ENCODE measurements at regions not wholly inside any gene's neighbourhood (a gene's known extent, or its start where the extent isn't known, plus 50 kb on each side); places are given as distances from the start of the nearest gene placed in this dataset.

GRCh38 chr10:71089162-71089561, 123.2 kb upstream of the UNC5B start:
- TF ChIP-seq TCF12 (IDR thresholded peaks at IDR 0.05; ENCODE audit: low read depth) (no peak), RAD21 (IDR thresholded peaks at IDR 0.05; ENCODE audit: low read depth) (no peak), USF1 (IDR thresholded peaks at IDR 0.05) (no peak), NFIC (IDR thresholded peaks at IDR 0.05) (no peak), EP300 (IDR thresholded peaks at IDR 0.05; ENCODE audit: borderline replicate concordance) (no peak), CREB1 (IDR thresholded peaks at IDR 0.05; ENCODE audit: low read depth) (no peak), YY1 (IDR thresholded peaks at IDR 0.05; ENCODE audit: low read depth) (no peak), TEAD4 (IDR thresholded peaks at IDR 0.05) (no peak)

GRCh38 chr10:71090330-71090729, 122.0 kb upstream of the UNC5B start:
- TF ChIP-seq RAD21 (IDR thresholded peaks at IDR 0.05; ENCODE audit: low read depth) (no peak), TCF12 (IDR thresholded peaks at IDR 0.05; ENCODE audit: low read depth) (no peak), ZBTB7A (IDR thresholded peaks at IDR 0.05; ENCODE audit: low read depth) (no peak), MAX (IDR thresholded peaks at IDR 0.05) (no peak), YY1 (IDR thresholded peaks at IDR 0.05; ENCODE audit: low read depth) (no peak), EP300 (IDR thresholded peaks at IDR 0.05; ENCODE audit: borderline replicate concordance) (no peak), FOXM1 (IDR thresholded peaks at IDR 0.05; ENCODE audit: borderline replicate concordance, low read depth) (no peak), USF1 (IDR thresholded peaks at IDR 0.05) (no peak)

GRCh38 chr10:71090801-71091200, 121.6 kb upstream of the UNC5B start:
- TF ChIP-seq ZBTB7A (IDR thresholded peaks at IDR 0.05; ENCODE audit: low read depth) (no peak), NFIC (IDR thresholded peaks at IDR 0.05) (no peak), FOXM1 (IDR thresholded peaks at IDR 0.05; ENCODE audit: borderline replicate concordance, low read depth) (no peak), TEAD4 (IDR thresholded peaks at IDR 0.05) (no peak), EP300 (IDR thresholded peaks at IDR 0.05; ENCODE audit: borderline replicate concordance) (no peak), REST (IDR thresholded peaks at IDR 0.05; ENCODE audit: low read depth) (no peak), TAF1 (IDR thresholded peaks at IDR 0.05; ENCODE audit: low read depth) (no peak), CREB1 (IDR thresholded peaks at IDR 0.05; ENCODE audit: low read depth) (no peak), TCF12 (IDR thresholded peaks at IDR 0.05; ENCODE audit: low read depth) (no peak), CEBPB (IDR thresholded peaks at IDR 0.05) (no peak), MAX (IDR thresholded peaks at IDR 0.05) (no peak), RAD21 (IDR thresholded peaks at IDR 0.05; ENCODE audit: low read depth) (no peak), USF1 (IDR thresholded peaks at IDR 0.05) (no peak), YY1 (IDR thresholded peaks at IDR 0.05; ENCODE audit: low read depth) (no peak), EGR1 (IDR thresholded peaks at IDR 0.05) (no peak)

- TF ChIP-seq MAX (IDR thresholded peaks at IDR 0.05) (no peak), TEAD4 (IDR thresholded peaks at IDR 0.05) (no peak), EP300 (IDR thresholded peaks at IDR 0.05; ENCODE audit: borderline replicate concordance) (no peak), YY1 (IDR thresholded peaks at IDR 0.05; ENCODE audit: low read depth) (no peak), USF1 (IDR thresholded peaks at IDR 0.05) (no peak), NFIC (IDR thresholded peaks at IDR 0.05) (no peak), REST (IDR thresholded peaks at IDR 0.05; ENCODE audit: low read depth) (no peak), ZBTB7A (IDR thresholded peaks at IDR 0.05; ENCODE audit: low read depth) (no peak), TCF12 (IDR thresholded peaks at IDR 0.05; ENCODE audit: low read depth) (no peak), CREB1 (IDR thresholded peaks at IDR 0.05; ENCODE audit: low read depth) (no peak)
These were observed 119.5 kb upstream of the UNC5B start for GRCh38 chr10:71092812-71093401.

- TF ChIP-seq EGR1 (IDR thresholded peaks at IDR 0.05) (no peak), TCF12 (IDR thresholded peaks at IDR 0.05; ENCODE audit: low read depth) (no peak), ZBTB7A (IDR thresholded peaks at IDR 0.05; ENCODE audit: low read depth) (no peak), EP300 (IDR thresholded peaks at IDR 0.05; ENCODE audit: borderline replicate concordance) (no peak), TEAD4 (IDR thresholded peaks at IDR 0.05) (no peak)
These were observed 118.8 kb upstream of the UNC5B start for GRCh38 chr10:71093531-71093930.

Measured in Ishikawa (cell line).